ENCODE measurements at regions not wholly inside any gene's neighbourhood (a gene's known extent, or its start where the extent isn't known, plus 50 kb on each side); places are given as distances from the start of the nearest gene placed in this dataset.
A peak's percentile ranks its signal among the peaks of the same experiment; 100 is the strongest.

- TF ChIP-seq CTCF (IDR thresholded peaks at IDR 0.05; ENCODE audit: low read depth, low read length, poor library complexity, severe bottlenecking) (no peak), EZH2phosphoT487 (IDR thresholded peaks at IDR 0.05; ENCODE audit: borderline replicate concordance, low read length) (no peak)
- no peaks in the 10 kb centered on the region for H4K20me1 ChIP-seq (ENCODE audit: control insufficient read depth, insufficient read depth, low read depth, low read length)
These were observed 230.3 kb upstream of the RBBP8 start for GRCh38 chr18:22702806-22703205.

GRCh38 chr18:22703883-22704585 is 229.1 kb upstream of the RBBP8 start:
- no peaks in the 10 kb centered on the region for H3F3A ChIP-seq (ENCODE audit: control insufficient read depth, insufficient read depth)
- H3K4me2 ChIP-seq (ENCODE audit: low read length), result no peak overlapping the region
- no peaks in the 10 kb centered on the region for H3K27me3 ChIP-seq (ENCODE audit: control insufficient read depth, low read length)
- no peak overlapping the region for H3K4me3 ChIP-seq (ENCODE audit: low read length)
- H3K36me3 ChIP-seq (ENCODE audit: control insufficient read depth, low read length), result no peaks in the 10 kb centered on the region
- TF ChIP-seq EZH2phosphoT487 (IDR thresholded peaks at IDR 0.05; ENCODE audit: borderline replicate concordance, low read length) (no peak), CTCF (IDR thresholded peaks at IDR 0.05; ENCODE audit: low read depth, low read length, poor library complexity, severe bottlenecking) (peak; percentile 77)
- H3K4me1 ChIP-seq (ENCODE audit: control insufficient read depth, low read length), result no peaks in the 10 kb centered on the region
- H3K9me2 ChIP-seq (replicated peaks; ENCODE audit: control insufficient read depth, low read length), result no peaks in the 10 kb centered on the region
- no peaks in the 10 kb centered on the region for H3K79me2 ChIP-seq (ENCODE audit: control insufficient read depth, low read length)
- H3K27ac ChIP-seq (ENCODE audit: low read depth, low read length), result no peak overlapping the region
- H4K20me1 ChIP-seq (ENCODE audit: control insufficient read depth, insufficient read depth, low read depth, low read length), result no peaks in the 10 kb centered on the region
- no peaks in the 10 kb centered on the region for H3K9me3 ChIP-seq (ENCODE audit: control insufficient read depth, insufficient read depth, low read length)

More at GRCh38 chr18:22702806-22703205, 230.3 kb upstream of the RBBP8 start:
- no peaks in the 10 kb centered on the region for H3K79me2 ChIP-seq (ENCODE audit: control insufficient read depth, low read length)
- no peak overlapping the region for H3K27ac ChIP-seq (ENCODE audit: low read depth, low read length)
- H3K4me1 ChIP-seq (ENCODE audit: control insufficient read depth, low read length), result no peaks in the 10 kb centered on the region
- H3K36me3 ChIP-seq (ENCODE audit: control insufficient read depth, low read length), result no peaks in the 10 kb centered on the region
- H3K9me3 ChIP-seq (ENCODE audit: control insufficient read depth, insufficient read depth, low read length), result no peaks in the 10 kb centered on the region
- no peak overlapping the region for H3K4me3 ChIP-seq (ENCODE audit: low read length)
- H3F3A ChIP-seq (ENCODE audit: control insufficient read depth, insufficient read depth), result no peaks in the 10 kb centered on the region
- no peak overlapping the region for H3K4me2 ChIP-seq (ENCODE audit: low read length)
- no peaks in the 10 kb centered on the region for H3K9me2 ChIP-seq (replicated peaks; ENCODE audit: control insufficient read depth, low read length)
- no peaks in the 10 kb centered on the region for H3K27me3 ChIP-seq (ENCODE audit: control insufficient read depth, low read length)

- H3K4me3 ChIP-seq (ENCODE audit: low read length), result no peak overlapping the region
- no peaks in the 10 kb centered on the region for H4K20me1 ChIP-seq (ENCODE audit: control insufficient read depth, insufficient read depth, low read depth, low read length)
- H3K79me2 ChIP-seq (ENCODE audit: control insufficient read depth, low read length), result no peaks in the 10 kb centered on the region
- TF ChIP-seq CTCF (IDR thresholded peaks at IDR 0.05; ENCODE audit: low read depth, low read length, poor library complexity, severe bottlenecking) (no peak), EZH2phosphoT487 (IDR thresholded peaks at IDR 0.05; ENCODE audit: borderline replicate concordance, low read length) (no peak)
- no peaks in the 10 kb centered on the region for H3K4me1 ChIP-seq (ENCODE audit: control insufficient read depth, low read length)
- no peak overlapping the region for H3K4me2 ChIP-seq (ENCODE audit: low read length)
- H3K27me3 ChIP-seq (ENCODE audit: control insufficient read depth, low read length), result no peaks in the 10 kb centered on the region
- H3K9me2 ChIP-seq (replicated peaks; ENCODE audit: control insufficient read depth, low read length), result no peaks in the 10 kb centered on the region
- H3K36me3 ChIP-seq (ENCODE audit: control insufficient read depth, low read length), result no peaks in the 10 kb centered on the region
- H3K9me3 ChIP-seq (ENCODE audit: control insufficient read depth, insufficient read depth, low read length), result no peaks in the 10 kb centered on the region
- H3K27ac ChIP-seq (ENCODE audit: low read depth, low read length), result no peak overlapping the region
- no peaks in the 10 kb centered on the region for H3F3A ChIP-seq (ENCODE audit: control insufficient read depth, insufficient read depth)
These were observed 228.6 kb upstream of the RBBP8 start for GRCh38 chr18:22704586-22704918.

All from DOHH2 (cell line).